ENCODE measurements at regions not wholly inside any gene's neighbourhood (a gene's known extent, or its start where the extent isn't known, plus 50 kb on each side); places are given as distances from the start of the nearest gene placed in this dataset.

DNA sequence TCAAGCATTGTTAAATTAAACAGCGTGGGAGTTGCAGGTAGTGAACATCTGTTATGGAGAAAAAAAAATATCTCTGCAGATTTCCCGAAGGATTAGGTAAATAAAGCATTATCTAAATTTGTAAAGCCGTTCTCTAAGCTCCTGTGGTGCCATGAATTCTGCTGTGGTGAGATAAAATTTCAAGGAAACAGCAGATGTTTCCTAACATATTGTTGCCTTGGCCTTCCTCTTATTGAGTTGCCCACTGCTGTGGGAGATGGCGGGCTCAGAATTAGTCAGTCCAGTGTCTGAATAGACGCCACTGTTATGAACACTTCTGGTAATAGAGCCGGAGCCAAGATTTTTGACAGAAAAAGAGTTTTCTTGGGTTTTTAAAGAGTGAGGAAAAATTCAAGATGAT is 82.6 kb upstream of the ELMO1 start:
- DNase-seq (ENCODE audit: low spot score): no peak
- TF ChIP-seq, protein P1, sequence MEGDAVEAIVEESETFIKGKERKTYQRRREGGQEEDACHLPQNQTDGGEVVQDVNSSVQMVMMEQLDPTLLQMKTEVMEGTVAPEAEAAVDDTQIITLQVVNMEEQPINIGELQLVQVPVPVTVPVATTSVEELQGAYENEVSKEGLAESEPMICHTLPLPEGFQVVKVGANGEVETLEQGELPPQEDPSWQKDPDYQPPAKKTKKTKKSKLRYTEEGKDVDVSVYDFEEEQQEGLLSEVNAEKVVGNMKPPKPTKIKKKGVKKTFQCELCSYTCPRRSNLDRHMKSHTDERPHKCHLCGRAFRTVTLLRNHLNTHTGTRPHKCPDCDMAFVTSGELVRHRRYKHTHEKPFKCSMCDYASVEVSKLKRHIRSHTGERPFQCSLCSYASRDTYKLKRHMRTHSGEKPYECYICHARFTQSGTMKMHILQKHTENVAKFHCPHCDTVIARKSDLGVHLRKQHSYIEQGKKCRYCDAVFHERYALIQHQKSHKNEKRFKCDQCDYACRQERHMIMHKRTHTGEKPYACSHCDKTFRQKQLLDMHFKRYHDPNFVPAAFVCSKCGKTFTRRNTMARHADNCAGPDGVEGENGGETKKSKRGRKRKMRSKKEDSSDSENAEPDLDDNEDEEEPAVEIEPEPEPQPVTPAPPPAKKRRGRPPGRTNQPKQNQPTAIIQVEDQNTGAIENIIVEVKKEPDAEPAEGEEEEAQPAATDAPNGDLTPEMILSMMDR (IDR thresholded peaks at IDR 0.05; ENCODE audit: extremely low read depth, insufficient read depth, missing control alignments): no peak
- in situ Hi-C loops (cut with MboI; ENCODE audit: low pct_unique_long_range_greater_than_20kb, low sequenced_read_pairs, unreplicated experiment): no loop called here

DNA sequence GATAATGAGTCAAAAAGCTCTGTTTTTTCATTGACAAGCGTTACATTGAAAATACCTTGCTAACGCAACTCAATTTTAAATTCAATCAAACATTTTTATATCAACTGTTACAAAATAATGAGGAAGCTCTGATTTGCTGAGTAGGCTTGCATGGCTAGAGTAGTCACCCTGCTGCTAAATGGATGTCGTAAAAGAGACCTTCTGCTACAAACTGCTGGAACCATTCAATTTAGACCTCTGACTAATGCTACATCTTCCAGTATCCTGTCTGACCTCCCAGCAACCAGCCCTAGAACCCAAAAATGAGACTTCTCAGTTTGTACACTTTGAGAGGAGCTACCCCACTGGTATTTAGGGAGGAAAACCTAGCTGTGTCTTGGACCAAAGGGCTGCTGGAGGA is 84.0 kb upstream of the ELMO1 start:
- TF ChIP-seq, protein P1 (IDR thresholded peaks at IDR 0.05; ENCODE audit: extremely low read depth, insufficient read depth, missing control alignments): no peak
- DNase-seq (ENCODE audit: low spot score): no peak
- in situ Hi-C loops (cut with MboI; ENCODE audit: low pct_unique_long_range_greater_than_20kb, low sequenced_read_pairs, unreplicated experiment): no loop called here

DNA sequence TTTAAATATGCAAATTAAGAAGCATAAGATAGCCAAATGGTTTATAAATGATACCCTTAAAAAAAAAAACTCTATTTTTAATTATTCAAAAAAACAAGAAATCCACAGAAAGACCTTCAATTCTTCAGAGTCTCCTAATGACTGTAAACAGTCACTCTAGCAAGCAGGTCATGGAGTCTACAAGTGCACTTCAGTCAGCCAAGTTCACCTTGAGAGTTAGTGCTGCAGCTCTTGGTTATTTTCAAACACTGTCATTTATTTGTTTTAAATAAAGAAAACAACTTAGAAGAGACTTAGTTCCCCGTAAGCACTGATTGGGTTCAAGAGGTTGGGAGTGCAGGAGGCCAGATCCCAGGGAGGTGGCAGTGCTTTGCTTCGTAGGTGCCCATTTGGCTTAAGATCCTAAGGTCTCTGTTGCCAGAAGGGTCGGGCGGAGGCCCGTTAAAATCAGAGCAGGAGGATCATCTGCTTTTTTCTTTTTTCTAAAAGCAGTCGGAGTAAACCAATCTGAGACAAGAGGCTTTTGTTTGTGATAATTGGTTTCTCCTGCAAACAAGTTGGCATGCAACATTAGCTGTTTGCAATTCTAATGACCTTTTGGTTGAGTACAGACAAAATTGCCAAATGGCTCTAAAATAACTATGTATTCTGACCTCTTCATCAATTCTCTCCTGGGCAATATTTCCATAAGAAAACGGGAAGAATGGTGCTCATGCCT is 86.4 kb upstream of the ELMO1 start:
- no peak for DNase-seq (ENCODE audit: low spot score)
- in situ Hi-C loops (cut with MboI; ENCODE audit: low pct_unique_long_range_greater_than_20kb, low sequenced_read_pairs, unreplicated experiment): no loop called here
- TF ChIP-seq, protein P1 (IDR thresholded peaks at IDR 0.05; ENCODE audit: extremely low read depth, insufficient read depth, missing control alignments): no peak

DNA sequence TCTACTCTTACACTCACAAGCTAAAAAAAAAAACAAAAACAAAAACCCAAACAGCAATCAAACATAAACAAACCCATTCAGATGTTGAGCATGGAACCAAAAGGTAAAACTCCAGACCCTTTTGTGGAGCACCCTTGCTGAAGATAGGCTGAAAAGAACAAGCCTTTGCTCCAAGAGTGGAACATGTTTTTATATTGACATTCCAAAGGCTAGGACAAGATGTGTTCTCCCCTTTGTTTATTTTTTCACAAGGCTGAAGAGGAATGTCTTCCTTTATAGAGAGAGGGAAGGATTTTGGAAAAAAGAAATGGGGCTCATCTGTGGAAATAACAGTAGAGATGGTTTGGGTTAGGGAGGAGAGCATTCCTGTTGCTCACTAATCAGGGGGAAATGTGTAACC is 87.2 kb upstream of the ELMO1 start:
- in situ Hi-C loops (cut with MboI; ENCODE audit: low pct_unique_long_range_greater_than_20kb, low sequenced_read_pairs, unreplicated experiment): no loop called here
- DNase-seq (ENCODE audit: low spot score): no peak
- TF ChIP-seq, protein P1 (IDR thresholded peaks at IDR 0.05; ENCODE audit: extremely low read depth, insufficient read depth, missing control alignments): no peak

DNA sequence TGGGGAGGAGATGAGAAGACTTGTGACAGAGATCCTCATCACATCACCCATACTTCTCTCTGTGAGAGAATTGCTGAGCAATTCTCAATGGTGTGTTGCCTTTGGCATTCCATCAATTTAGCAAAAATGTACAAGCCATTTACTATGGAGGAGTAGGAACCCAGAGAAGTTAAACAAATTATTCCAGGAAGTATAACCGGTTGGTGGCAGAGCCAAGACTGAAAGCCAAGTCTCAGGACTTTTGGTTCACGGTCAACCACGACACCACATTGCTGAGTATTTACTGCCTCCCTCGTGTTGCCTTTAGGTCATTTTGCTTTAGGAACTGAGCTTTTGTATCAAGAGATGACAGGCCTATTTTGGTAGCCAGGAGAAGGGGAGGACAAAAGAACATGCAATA is 88.0 kb upstream of the ELMO1 start:
- no peak for DNase-seq (ENCODE audit: low spot score)
- TF ChIP-seq, protein P1 (IDR thresholded peaks at IDR 0.05; ENCODE audit: extremely low read depth, insufficient read depth, missing control alignments): no peak
- in situ Hi-C loops (cut with MboI; ENCODE audit: low pct_unique_long_range_greater_than_20kb, low sequenced_read_pairs, unreplicated experiment): no loop called here

DNA sequence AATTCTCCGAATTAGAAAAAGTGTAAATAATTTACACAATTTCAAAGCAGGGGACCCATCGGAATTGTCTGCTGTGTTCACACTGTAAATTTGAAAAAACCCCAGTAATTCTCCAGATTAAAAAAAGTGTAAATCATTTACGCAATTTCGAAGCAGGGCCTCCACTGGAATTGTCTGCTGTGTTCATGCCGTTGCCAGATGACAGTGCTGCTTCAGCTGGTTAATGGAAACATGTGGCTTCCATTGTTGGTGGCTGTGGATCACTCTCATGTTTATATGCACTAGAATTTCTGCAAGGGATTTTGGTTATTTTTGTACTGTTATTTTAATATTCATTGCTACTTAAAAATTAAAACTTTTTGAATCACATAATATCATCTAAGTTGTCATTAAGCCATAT is 88.8 kb upstream of the ELMO1 start:
- in situ Hi-C loops (cut with MboI; ENCODE audit: low pct_unique_long_range_greater_than_20kb, low sequenced_read_pairs, unreplicated experiment): no loop called here
- no peak for DNase-seq (ENCODE audit: low spot score)

More for the DNA sequence above, 88.8 kb upstream of the ELMO1 start:
- TF ChIP-seq, protein P1 (IDR thresholded peaks at IDR 0.05; ENCODE audit: extremely low read depth, insufficient read depth, missing control alignments): no peak

Measured in GM13977 (cell line).